HEK293 (cell line): ENCODE measurements at regions not wholly inside any gene's neighbourhood (a gene's known extent, or its start where the extent isn't known, plus 50 kb on each side); places are given as distances from the start of the nearest gene placed in this dataset.
A peak's percentile ranks its signal among the peaks of the same experiment; 100 is the strongest.

Experiments used
- CTCF ChIA-PET: fragments of 350-600 bp; formaldehyde crosslinking; extraction: SDS; loops from one replicate; lab custom pipeline; 2021; ENCODE audit warnings: antibody characterized with exemption; lab: Yijun Ruan, JAX
- POLR2A ChIA-PET: fragments of 300-600 bp; formaldehyde crosslinking; extraction: SDS; loops from one replicate; lab custom pipeline; 2020; ENCODE audit warnings: antibody characterized with exemption, inconsistent platforms; lab: Yijun Ruan, JAX
- H3K27ac ChIP-seq: fragments of 200-500 bp; sonication (Bioruptor generic); 2 replicates; pipeline ENCODE4 v1.5.1; 2014; ENCODE audit warnings: low read depth, low read length, control low read depth, inconsistent platforms; ENCODE audit errors: extremely low read depth
- H3K36me3 ChIP-seq, 2 experiments: fragments of 200-500 bp in 1 of 2; sonication (Bioruptor generic) in 1 of 2; 1 replicate in 1 of 2; 2 replicates in 1 of 2; pipeline ENCODE4 v1.5.1; 2014 to 2017; ENCODE audit warnings: inconsistent platforms in 2 of 2, low read length in 2 of 2; ENCODE audit not compliant: control insufficient read depth in 2 of 2, insufficient read depth in 1 of 2
- H3K4me1 ChIP-seq: fragments of 200-500 bp; sonication (Bioruptor generic); 2 replicates; pipeline ENCODE4 v1.5.1; 2014; ENCODE audit warnings: mild to moderate bottlenecking, low read length, inconsistent platforms; ENCODE audit not compliant: control insufficient read depth, insufficient read depth
- H3K4me3 ChIP-seq: 2 replicates; pipeline ENCODE4 v1.5.1; 2011; ENCODE audit warnings: low read depth, mild to moderate bottlenecking, control low read depth, low read length, moderate library complexity
- H3K9me3 ChIP-seq: fragments of 200-500 bp; sonication (Bioruptor generic); 2 replicates; pipeline ENCODE4 v1.5.1; 2014; ENCODE audit warnings: low read depth, low read length, inconsistent platforms; ENCODE audit not compliant: control insufficient read depth, insufficient read depth
- BCL11B ChIP-seq: fragments of 450-650 bp; formaldehyde crosslinking; IDR thresholded peaks from 2 replicates; pipeline ENCODE4 v1.5.1; 2016; ENCODE audit warnings: low read depth, missing biosample characterization, missing genetic modification characterization
- GLI4 ChIP-seq: fragments of 450-650 bp; formaldehyde crosslinking; IDR thresholded peaks from 2 replicates; pipeline ENCODE4 v1.5.1; 2016; ENCODE audit warnings: missing biosample characterization, missing genetic modification characterization
- REST ChIP-seq: fragments of 450-650 bp; formaldehyde crosslinking; IDR thresholded peaks from 2 replicates; pipeline ENCODE4 v1.5.1; 2016; ENCODE audit warnings: missing biosample characterization, missing genetic modification characterization
- ZEB2 ChIP-seq: fragments of 450-650 bp; formaldehyde crosslinking; IDR thresholded peaks from 2 replicates; pipeline ENCODE4 v1.5.1; 2016; ENCODE audit warnings: missing biosample characterization, missing genetic modification characterization
- ZFHX2 ChIP-seq: fragments of 450-650 bp; formaldehyde crosslinking; conservative IDR thresholded peaks from 2 replicates; pipeline ENCODE4 v1.5.1; 2016; ENCODE audit warnings: missing biosample characterization, missing genetic modification characterization
- ZIC2 ChIP-seq: fragments of 450-650 bp; formaldehyde crosslinking; IDR thresholded peaks from 2 replicates; pipeline ENCODE4 v1.5.1; 2016; ENCODE audit warnings: missing biosample characterization, missing genetic modification characterization
- ZNF114 ChIP-seq: fragments of 450-650 bp; formaldehyde crosslinking; IDR thresholded peaks from 2 replicates; pipeline ENCODE4 v1.5.0; 2017; ENCODE audit warnings: missing biosample characterization, missing genetic modification characterization
- ZNF184 ChIP-seq: fragments of 450-650 bp; IDR thresholded peaks from 2 replicates; pipeline ENCODE4 v1.5.1; 2018; ENCODE audit warnings: missing biosample characterization, mild to moderate bottlenecking, missing genetic modification characterization
- ZNF26 ChIP-seq: fragments of 450-650 bp; formaldehyde crosslinking; IDR thresholded peaks from 2 replicates; pipeline ENCODE4 v1.5.1; 2016; ENCODE audit warnings: missing biosample characterization, missing genetic modification characterization
- ZNF350 ChIP-seq: fragments of 450-650 bp; formaldehyde crosslinking; IDR thresholded peaks from 2 replicates; pipeline ENCODE4 v1.5.0; 2017; ENCODE audit warnings: missing biosample characterization, mild to moderate bottlenecking, missing genetic modification characterization
- ZNF404 ChIP-seq: fragments of 450-650 bp; formaldehyde crosslinking; IDR thresholded peaks from 2 replicates; pipeline ENCODE4 v1.5.1; 2017; ENCODE audit warnings: missing biosample characterization, missing genetic modification characterization
- ZNF501 ChIP-seq: fragments of 450-650 bp; formaldehyde crosslinking; IDR thresholded peaks from 2 replicates; pipeline ENCODE4 v1.5.1; 2016; ENCODE audit warnings: missing biosample characterization, missing genetic modification characterization
- ZNF707 ChIP-seq: fragments of 450-650 bp; formaldehyde crosslinking; IDR thresholded peaks from 2 replicates; pipeline ENCODE4 v1.5.1; 2016; ENCODE audit warnings: missing biosample characterization, missing genetic modification characterization
- TF ChIP-seq, protein P1 (sequence below): fragments of 450-650 bp; formaldehyde crosslinking; IDR thresholded peaks from 2 replicates; pipeline ENCODE4 v1.5.1; 2017; ENCODE audit warnings: missing biosample characterization, missing genetic modification characterization
- TF ChIP-seq, protein P2 (sequence below): IDR thresholded peaks from 2 replicates; pipeline ENCODE4 v1.6.1; 2011; ENCODE audit warnings: mild to moderate bottlenecking, low read depth, low read length, borderline replicate concordance
- TF ChIP-seq, protein P3 (sequence below): fragments of 450-650 bp; formaldehyde crosslinking; IDR thresholded peaks from 2 replicates; pipeline ENCODE4 v1.5.1; 2016; ENCODE audit warnings: missing biosample characterization, missing genetic modification characterization

GRCh38 chr12:118866346-118866745 is 115.0 kb upstream of the SRRM4 start:
- Histone ChIP-seq H3K9me3 (no peaks in the 10 kb centered on the region), H3K4me3 (no peak overlapping the region), H3K27ac (no peak overlapping the region), H3K4me1 (no peaks in the 10 kb centered on the region), H3K36me3 (no peaks in the 10 kb centered on the region)
- TF ChIP-seq ZNF350 (tag by site-specific recombination) (no peak), REST (tag by site-specific recombination) (peak; percentile 90)
- ChIA-PET CTCF (interaction anchor here (0.5 to 0.8 kb wide), 2 partner anchors 16 to 488 kb away, joined by 3 to 5 read pairs; no protein-coding TSS in a partner anchor), POLR2A (no interaction called here)

GRCh38 chr12:118870551-118870950 is 110.8 kb upstream of the SRRM4 start:
- CTCF ChIA-PET: no interaction called here

More at GRCh38 chr12:118870551-118870950, 110.8 kb upstream of the SRRM4 start:
- Histone ChIP-seq H3K27ac (no peak overlapping the region), H3K4me1 (no peaks in the 10 kb centered on the region), H3K9me3 (no peaks in the 10 kb centered on the region), H3K36me3 (no peaks in the 10 kb centered on the region), H3K4me3 (no peak overlapping the region)
- TF ChIP-seq ZNF184 (tag by site-specific recombination) (no peak), ZEB2 (tag by site-specific recombination) (no peak), ZIC2 (tag by site-specific recombination) (no peak), ZNF404 (no peak), ZNF501 (tag by site-specific recombination) (no peak), ZNF26 (tag by site-specific recombination) (no peak), ZNF114 (tag by site-specific recombination) (no peak), ZNF707 (tag by site-specific recombination) (no peak), ZFHX2 (no peak), BCL11B (tag by site-specific recombination) (no peak), GLI4 (tag by site-specific recombination) (no peak)
- TF ChIP-seq, protein P1, sequence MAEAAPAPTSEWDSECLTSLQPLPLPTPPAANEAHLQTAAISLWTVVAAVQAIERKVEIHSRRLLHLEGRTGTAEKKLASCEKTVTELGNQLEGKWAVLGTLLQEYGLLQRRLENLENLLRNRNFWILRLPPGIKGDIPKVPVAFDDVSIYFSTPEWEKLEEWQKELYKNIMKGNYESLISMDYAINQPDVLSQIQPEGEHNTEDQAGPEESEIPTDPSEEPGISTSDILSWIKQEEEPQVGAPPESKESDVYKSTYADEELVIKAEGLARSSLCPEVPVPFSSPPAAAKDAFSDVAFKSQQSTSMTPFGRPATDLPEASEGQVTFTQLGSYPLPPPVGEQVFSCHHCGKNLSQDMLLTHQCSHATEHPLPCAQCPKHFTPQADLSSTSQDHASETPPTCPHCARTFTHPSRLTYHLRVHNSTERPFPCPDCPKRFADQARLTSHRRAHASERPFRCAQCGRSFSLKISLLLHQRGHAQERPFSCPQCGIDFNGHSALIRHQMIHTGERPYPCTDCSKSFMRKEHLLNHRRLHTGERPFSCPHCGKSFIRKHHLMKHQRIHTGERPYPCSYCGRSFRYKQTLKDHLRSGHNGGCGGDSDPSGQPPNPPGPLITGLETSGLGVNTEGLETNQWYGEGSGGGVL: no peak
- TF ChIP-seq, protein P2, sequence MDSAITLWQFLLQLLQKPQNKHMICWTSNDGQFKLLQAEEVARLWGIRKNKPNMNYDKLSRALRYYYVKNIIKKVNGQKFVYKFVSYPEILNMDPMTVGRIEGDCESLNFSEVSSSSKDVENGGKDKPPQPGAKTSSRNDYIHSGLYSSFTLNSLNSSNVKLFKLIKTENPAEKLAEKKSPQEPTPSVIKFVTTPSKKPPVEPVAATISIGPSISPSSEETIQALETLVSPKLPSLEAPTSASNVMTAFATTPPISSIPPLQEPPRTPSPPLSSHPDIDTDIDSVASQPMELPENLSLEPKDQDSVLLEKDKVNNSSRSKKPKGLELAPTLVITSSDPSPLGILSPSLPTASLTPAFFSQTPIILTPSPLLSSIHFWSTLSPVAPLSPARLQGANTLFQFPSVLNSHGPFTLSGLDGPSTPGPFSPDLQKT: no peak
- TF ChIP-seq, protein P3, sequence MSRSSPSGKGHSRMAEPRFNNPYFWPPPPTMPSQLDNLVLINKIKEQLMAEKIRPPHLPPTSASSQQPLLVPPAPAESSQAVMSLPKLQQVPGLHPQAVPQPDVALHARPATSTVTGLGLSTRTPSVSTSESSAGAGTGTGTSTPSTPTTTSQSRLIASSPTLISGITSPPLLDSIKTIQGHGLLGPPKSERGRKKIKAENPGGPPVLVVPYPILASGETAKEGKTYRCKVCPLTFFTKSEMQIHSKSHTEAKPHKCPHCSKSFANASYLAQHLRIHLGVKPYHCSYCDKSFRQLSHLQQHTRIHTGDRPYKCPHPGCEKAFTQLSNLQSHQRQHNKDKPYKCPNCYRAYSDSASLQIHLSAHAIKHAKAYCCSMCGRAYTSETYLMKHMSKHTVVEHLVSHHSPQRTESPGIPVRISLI (tag by site-specific recombination): no peak
- POLR2A ChIA-PET: no interaction called here
